IMR-90 (cell line): ENCODE measurements at regions not wholly inside any gene's neighbourhood (a gene's known extent, or its start where the extent isn't known, plus 50 kb on each side); places are given as distances from the start of the nearest gene placed in this dataset.

Source experiments
- ATAC-seq: fragments of 200-7000 bp; cut with Tn5 transposase; 2 replicates; pipeline ENCODE4 v1.9.1; 2020; ENCODE audit warnings: low read depth, mild to moderate bottlenecking, moderate library complexity
- BruUV-seq: library from RNA; stranded (reverse); fragments of 400-500 nt; replicated peaks from 2 replicates; lab custom pipeline; 2021; lab: Mats Ljungman, UMichigan
- CTCF ChIA-PET: fragments of 300-600 bp; formaldehyde crosslinking; extraction: SDS; loops from one replicate; lab custom pipeline; 2021; ENCODE audit warnings: antibody characterized with exemption; lab: Yijun Ruan, JAX
- POLR2A ChIA-PET: fragments of 300-600 bp; sonication (Branson Sonifier 250); formaldehyde crosslinking; loops from one replicate; lab custom pipeline; 2022; ENCODE audit warnings: antibody characterized with exemption; ENCODE audit not compliant: unreplicated experiment; lab: Charles Lee
- DNase-seq: peaks from one replicate; pipeline ENCODE4 v3.0.0; 2013
- H2AFZ ChIP-seq: replicated peaks from 2 replicates; pipeline ENCODE3; 2013; ENCODE audit warnings: low read length, mild to moderate bottlenecking; ENCODE audit not compliant: poor library complexity
- H2AK5ac ChIP-seq: 2 replicates; pipeline ENCODE4 v1.6.1; 2013; ENCODE audit warnings: low read depth, low read length, inconsistent platforms
- H2AK9ac ChIP-seq: replicated peaks from 2 replicates; pipeline ENCODE3; 2013; ENCODE audit warnings: mild to moderate bottlenecking, low read depth, low read length, moderate library complexity; ENCODE audit not compliant: poor library complexity
- H2BK120ac ChIP-seq: 2 replicates; pipeline ENCODE4 v1.6.1; 2013; ENCODE audit warnings: low read depth, low read length, inconsistent platforms
- H2BK15ac ChIP-seq: 3 replicates; pipeline ENCODE4 v1.6.1; 2013; ENCODE audit warnings: low read depth, low read length, inconsistent platforms
- H2BK20ac ChIP-seq: 2 replicates; pipeline ENCODE4 v1.6.1; 2013; ENCODE audit warnings: low read depth, mild to moderate bottlenecking, inconsistent platforms, low read length, moderate library complexity
- H2BK5ac ChIP-seq: 2 replicates; pipeline ENCODE4 v1.6.1; 2013; ENCODE audit warnings: mild to moderate bottlenecking, low read depth, low read length, inconsistent platforms; ENCODE audit not compliant: poor library complexity, severe bottlenecking
- H3K14ac ChIP-seq: replicated peaks from 2 replicates; pipeline ENCODE4 v1.6.1; 2013; ENCODE audit warnings: low read depth, low read length, inconsistent platforms
- H3K18ac ChIP-seq: 2 replicates; pipeline ENCODE4 v1.6.1; 2013; ENCODE audit warnings: low read depth, low read length, control low read depth
- H3K23ac ChIP-seq: 2 replicates; pipeline ENCODE4 v1.6.1; 2013; ENCODE audit warnings: low read depth, low read length, inconsistent platforms
- H3K27ac ChIP-seq: 2 replicates; pipeline ENCODE4 v1.5.1; 2013; ENCODE audit warnings: mild to moderate bottlenecking, control low read depth, low read length; ENCODE audit not compliant: insufficient read depth
- H3K27me3 ChIP-seq: 2 replicates; pipeline ENCODE4 v1.6.1; 2013; ENCODE audit warnings: low read length; ENCODE audit not compliant: control insufficient read depth, insufficient read depth
- H3K36me3 ChIP-seq: 2 replicates; pipeline ENCODE4 v1.6.1; 2013; ENCODE audit warnings: low read length, mixed read lengths; ENCODE audit not compliant: control insufficient read depth, insufficient read depth
- H3K4ac ChIP-seq: 2 replicates; pipeline ENCODE4 v1.6.1; 2013; ENCODE audit warnings: low read depth, low read length, inconsistent platforms
- H3K4me1 ChIP-seq: 2 replicates; pipeline ENCODE4 v1.6.1; 2013; ENCODE audit warnings: low read length, mixed read lengths; ENCODE audit not compliant: control insufficient read depth, insufficient read depth
- H3K4me2 ChIP-seq: 2 replicates; pipeline ENCODE4 v1.6.1; 2013; ENCODE audit warnings: low read depth, mild to moderate bottlenecking, control low read depth, low read length, moderate library complexity
- H3K4me3 ChIP-seq: 2 replicates; pipeline ENCODE4 v1.5.1; 2013; ENCODE audit warnings: low read depth, mild to moderate bottlenecking, control low read depth, low read length, moderate library complexity; ENCODE audit not compliant: insufficient read depth
- H3K56ac ChIP-seq: 2 replicates; pipeline ENCODE4 v1.6.1; 2013; ENCODE audit warnings: low read length, inconsistent platforms; ENCODE audit not compliant: insufficient read depth; ENCODE audit errors: extremely low read depth
- H3K79me1 ChIP-seq, 2 experiments: 2 replicates each; pipeline ENCODE4 v1.6.1; 2013; ENCODE audit warnings: low read length in 2 of 2, inconsistent platforms in 1 of 2, low read depth in 1 of 2
- H3K9ac ChIP-seq: 2 replicates; pipeline ENCODE4 v1.6.1; 2013; ENCODE audit warnings: low read depth, low read length, control low read depth
- H3K9me1 ChIP-seq: 2 replicates; pipeline ENCODE4 v1.6.1; 2013; ENCODE audit warnings: low read length, inconsistent platforms; ENCODE audit not compliant: insufficient read depth
- H3K9me3 ChIP-seq: 2 replicates; pipeline ENCODE4 v1.6.1; 2013; ENCODE audit warnings: low read length; ENCODE audit not compliant: control insufficient read depth, insufficient read depth
- H4K20me1 ChIP-seq: 2 replicates; pipeline ENCODE4 v1.6.1; 2013; ENCODE audit warnings: low read length, inconsistent platforms; ENCODE audit not compliant: insufficient read depth
- H4K5ac ChIP-seq: 2 replicates; pipeline ENCODE4 v1.6.1; 2013; ENCODE audit warnings: mild to moderate bottlenecking, low read depth, low read length, control low read depth
- H4K8ac ChIP-seq, 2 experiments: 2 replicates each; pipeline ENCODE4 v1.6.1; 2013; ENCODE audit warnings: low read depth in 2 of 2, low read length in 2 of 2, control low read depth in 1 of 2, inconsistent platforms in 1 of 2
- H4K91ac ChIP-seq: 2 replicates; pipeline ENCODE4 v1.6.1; 2013; ENCODE audit warnings: low read depth, low read length, inconsistent platforms; ENCODE audit not compliant: insufficient read depth
- BHLHE40 ChIP-seq: fragments of 150-350 bp; IDR thresholded peaks from 2 replicates; pipeline ENCODE4 v1.6.1; 2016; ENCODE audit warnings: mild to moderate bottlenecking, low read depth, low read length
- CEBPB ChIP-seq: IDR thresholded peaks from 2 replicates; pipeline ENCODE4 v1.6.1; 2012; ENCODE audit warnings: low read depth, low read length, improper control_type of control experiment
- MAZ ChIP-seq: IDR thresholded peaks from 2 replicates; pipeline ENCODE4 v1.6.1; 2012; ENCODE audit warnings: low read depth, mild to moderate bottlenecking, low read length, improper control_type of control experiment, moderate library complexity, borderline replicate concordance
- POLR2A ChIP-seq: IDR thresholded peaks from 2 replicates; pipeline ENCODE4 v1.6.1; 2012; ENCODE audit warnings: mild to moderate bottlenecking, low read depth, low read length
- RFX5 ChIP-seq: IDR thresholded peaks from 2 replicates; pipeline ENCODE4 v1.8.0; 2012; ENCODE audit warnings: low read depth, mild to moderate bottlenecking, low read length, moderate library complexity
- WGBS, 2 experiments: methylation state at CpG; one replicate each; pipeline versions ENCODE4 v1.1.5 to v1.1.7; 2013; ENCODE audit warnings: missing lambda C conversion rate in 2 of 2; ENCODE audit not compliant: insufficient read length in 1 of 2; ENCODE audit errors: extremely low coverage in 2 of 2; 5-methylcytosine and 5-hydroxymethylcytosine counted together
- dilution Hi-C: fragments of 300-500 bp; cut with HindIII; formaldehyde crosslinking; loops from one replicate; pipeline ENCODE4 v1.14.3; 2018; ENCODE audit warnings: low sequenced_read_pairs; ENCODE audit not compliant: unreplicated experiment
- in situ Hi-C: fragments of 300-500 bp; cut with MboI; formaldehyde crosslinking; loops from 3 replicates; pipeline ENCODE4 v1.14.3; 2019; ENCODE audit warnings: low sequenced_read_pairs, inconsistent platforms, mixed read lengths
- intact Hi-C: fragments of 100-400 bp; cut with micrococcal nuclease; formaldehyde crosslinking; loops from 2 replicates; pipeline ENCODE4 v1.10.0; 2022
- TF ChIP-seq, protein P1 (sequence below): fragments of 150-350 bp; IDR thresholded peaks from 2 replicates; pipeline ENCODE4 v1.6.1; 2017; ENCODE audit warnings: mild to moderate bottlenecking, antibody characterized with exemption, low read length, low read depth

- H3K23ac ChIP-seq, result no peak overlapping the region
- no peak overlapping the region for H4K91ac ChIP-seq
- H3K56ac ChIP-seq, result no peak overlapping the region
- H3K4ac ChIP-seq, result no peak overlapping the region
- H4K5ac ChIP-seq, result no peak overlapping the region
- TF ChIP-seq BHLHE40 (no peak), RFX5 (no peak), MAZ (no peak), POLR2A (no peak), CEBPB (no peak)
- TF ChIP-seq, protein P1, sequence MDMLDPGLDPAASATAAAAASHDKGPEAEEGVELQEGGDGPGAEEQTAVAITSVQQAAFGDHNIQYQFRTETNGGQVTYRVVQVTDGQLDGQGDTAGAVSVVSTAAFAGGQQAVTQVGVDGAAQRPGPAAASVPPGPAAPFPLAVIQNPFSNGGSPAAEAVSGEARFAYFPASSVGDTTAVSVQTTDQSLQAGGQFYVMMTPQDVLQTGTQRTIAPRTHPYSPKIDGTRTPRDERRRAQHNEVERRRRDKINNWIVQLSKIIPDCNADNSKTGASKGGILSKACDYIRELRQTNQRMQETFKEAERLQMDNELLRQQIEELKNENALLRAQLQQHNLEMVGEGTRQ, result no peak
- dilution Hi-C loops (no loop called here), intact Hi-C loops (no loop called here), in situ Hi-C loops (no loop called here)
- no peaks in the 10 kb centered on the region; the same call in 1 of the 2 replicates for H3K27me3 ChIP-seq
- POLR2A ChIA-PET, result no interaction called here
- no peak overlapping the region for H2BK5ac ChIP-seq
- BruUV-seq, result no TSS peak
- no peak overlapping the region for H2BK120ac ChIP-seq
- no peaks in the 10 kb centered on the region for H3K9me3 ChIP-seq
- CTCF ChIA-PET, result no interaction called here
- H2BK15ac ChIP-seq, result no peak overlapping the region
- H3K9me1 ChIP-seq, result no peaks in the 10 kb centered on the region
- H3K4me2 ChIP-seq, result no peak overlapping the region
- WGBS, 2 experiments, result no CpG with 5 or more reads among the region's 3 CpGs
- H2AFZ ChIP-seq, result no peak overlapping the region
- no peak overlapping the region for H2AK9ac ChIP-seq
- no peak overlapping the region for H3K14ac ChIP-seq
- no peak overlapping the region for H3K4me3 ChIP-seq
- no peak overlapping the region for H2BK20ac ChIP-seq
- no peaks in the 10 kb centered on the region for H4K20me1 ChIP-seq
- H3K36me3 ChIP-seq, result no peaks in the 10 kb centered on the region
- H3K4me1 ChIP-seq, result no peaks in the 10 kb centered on the region
- no peak overlapping the region for H3K9ac ChIP-seq
- no peak overlapping the region for H3K27ac ChIP-seq
- ATAC-seq (no peak), DNase-seq (no peak)
- no peaks in the 10 kb centered on the region for H3K79me1 ChIP-seq
- H3K18ac ChIP-seq, result no peak overlapping the region
- no peak overlapping the region for H4K8ac ChIP-seq
- no peak overlapping the region for H2AK5ac ChIP-seq
These were observed 118.7 kb upstream of the PTPRG start for GRCh38 chr3:61442696-61443095.
